Esophagus muscularis mucosa (tissue), 4 donors: ENCODE measurements at regions not wholly inside any gene's neighbourhood (a gene's known extent, or its start where the extent isn't known, plus 50 kb on each side); places are given as distances from the start of the nearest gene placed in this dataset.

Experiments
- DNase-seq: peaks from one replicate; pipeline ENCODE4 v3.0.0-alpha.2; 2017; ENCODE audit errors: extremely low spot score
- H3K27ac ChIP-seq, 4 donors: fragments of 200-600 bp; sonication (generic); replicated peaks in 1 of 4; 1 replicate in 3 of 4; 2 replicates in 1 of 4; pipeline ENCODE4 v1.5.1; 2016 to 2019; ENCODE audit warnings: mild to moderate bottlenecking in 1 of 4
- H3K27me3 ChIP-seq, 4 donors: fragments of 200-600 bp; sonication (generic); one replicate each; pipeline versions ENCODE4 v1.5.1 to v1.6.0; 2016 to 2019
- H3K36me3 ChIP-seq, 4 donors: fragments of 200-600 bp; sonication (generic); one replicate each; pipeline ENCODE4 v1.5.1; 2016 to 2019
- H3K4me1 ChIP-seq, 4 donors: fragments of 200-600 bp; sonication (generic); one replicate each; pipeline ENCODE4 v1.5.1; 2016 to 2019
- H3K4me3 ChIP-seq, 4 donors: fragments of 200-600 bp; sonication (generic); 1 replicate in 2 of 4; 2 replicates in 2 of 4; pipeline ENCODE4 v1.5.1; 2016 to 2019; ENCODE audit warnings: mild to moderate bottlenecking in 4 of 4, moderate library complexity in 1 of 4
- H3K9me3 ChIP-seq, 4 donors: fragments of 200-600 bp; sonication (generic); 1 replicate in 3 of 4; 2 replicates in 1 of 4; pipeline ENCODE4 v1.5.1; 2016 to 2019
- EP300 ChIP-seq: sonication (generic); formaldehyde crosslinking; IDR thresholded peaks from one replicate; pipeline ENCODE4 v1.6.1; 2017; ENCODE audit warnings: antibody characterized with exemption
- POLR2A ChIP-seq: fragments of 450-650 bp; IDR thresholded peaks from one replicate; pipeline ENCODE4 v1.6.1; 2017; ENCODE audit warnings: antibody characterized with exemption, moderate library complexity, mild to moderate bottlenecking, low read depth
- POLR2AphosphoS5 ChIP-seq, 2 donors: sonication (generic); formaldehyde crosslinking; IDR thresholded peaks; one replicate each; pipeline ENCODE4 v1.6.1; 2017; ENCODE audit warnings: antibody characterized with exemption in 2 of 2
- whole genome bisulfite sequencing: methylation state at CpG from one replicate; pipeline ENCODE4 v1.1.5; 2018; 5-methylcytosine and 5-hydroxymethylcytosine counted together
- intact Hi-C: fragments of 100-400 bp; cut with DNase I; formaldehyde crosslinking; loops from one replicate; pipeline ENCODE4 v1.15.1; 2023
- TF ChIP-seq, protein P1 (sequence below), 3 experiments: fragments of 200-600 bp in 2 of 3; fragments of 450-650 bp in 1 of 3; sonication (generic) in 2 of 3; IDR thresholded peaks; one replicate each; pipeline ENCODE4 v1.5.1; 2017 to 2019; ENCODE audit warnings: antibody characterized with exemption in 3 of 3, mild to moderate bottlenecking in 2 of 3, moderate library complexity in 1 of 3

DNA sequence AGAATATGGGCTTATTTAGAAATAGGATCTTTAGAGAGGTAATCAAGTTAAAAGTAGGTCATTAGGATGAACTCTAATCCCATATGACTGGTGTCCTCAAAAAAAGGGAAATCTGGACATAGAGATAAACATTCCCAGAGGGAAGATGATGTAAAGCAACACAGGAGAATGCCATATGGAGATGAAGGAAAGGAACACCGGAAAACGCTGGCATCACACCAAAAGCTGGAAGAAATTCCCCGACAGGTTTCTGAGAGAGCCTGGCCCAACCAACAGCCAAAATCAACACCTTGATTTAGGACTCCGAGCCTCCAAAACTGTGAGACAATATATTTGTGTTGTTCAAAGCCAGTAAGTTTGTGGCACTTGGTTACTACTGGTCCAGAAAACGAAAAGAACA is 296.7 kb downstream of the DSEL start:
- Histone ChIP-seq H3K9me3 (no peaks in the 10 kb centered on the region), H3K36me3 (no peaks in the 10 kb centered on the region), H3K27ac (no peak overlapping the region), H3K4me1 (no peaks in the 10 kb centered on the region), H3K4me3 (no peak overlapping the region), H3K27me3 (peaks cover 0 to 5% (median 0%) of the 10 kb centered on the region in 4 donors)
- TF ChIP-seq POLR2AphosphoS5 (IDR thresholded peaks at IDR 0.05) (no peak), EP300 (no peak), POLR2A (no peak)
- TF ChIP-seq, protein P1, sequence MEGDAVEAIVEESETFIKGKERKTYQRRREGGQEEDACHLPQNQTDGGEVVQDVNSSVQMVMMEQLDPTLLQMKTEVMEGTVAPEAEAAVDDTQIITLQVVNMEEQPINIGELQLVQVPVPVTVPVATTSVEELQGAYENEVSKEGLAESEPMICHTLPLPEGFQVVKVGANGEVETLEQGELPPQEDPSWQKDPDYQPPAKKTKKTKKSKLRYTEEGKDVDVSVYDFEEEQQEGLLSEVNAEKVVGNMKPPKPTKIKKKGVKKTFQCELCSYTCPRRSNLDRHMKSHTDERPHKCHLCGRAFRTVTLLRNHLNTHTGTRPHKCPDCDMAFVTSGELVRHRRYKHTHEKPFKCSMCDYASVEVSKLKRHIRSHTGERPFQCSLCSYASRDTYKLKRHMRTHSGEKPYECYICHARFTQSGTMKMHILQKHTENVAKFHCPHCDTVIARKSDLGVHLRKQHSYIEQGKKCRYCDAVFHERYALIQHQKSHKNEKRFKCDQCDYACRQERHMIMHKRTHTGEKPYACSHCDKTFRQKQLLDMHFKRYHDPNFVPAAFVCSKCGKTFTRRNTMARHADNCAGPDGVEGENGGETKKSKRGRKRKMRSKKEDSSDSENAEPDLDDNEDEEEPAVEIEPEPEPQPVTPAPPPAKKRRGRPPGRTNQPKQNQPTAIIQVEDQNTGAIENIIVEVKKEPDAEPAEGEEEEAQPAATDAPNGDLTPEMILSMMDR (IDR thresholded peaks at IDR 0.05), result no peak
- DNase-seq, result no peak
- intact Hi-C loops, result loop anchor here (5.0 to 10.0 kb wide), 2 partner anchors 295 to 1442 kb away; partner anchors contain the start of gene DSEL
- 75% methylated on average over 5 of the region's 5 CpGs for WGBS

DNA sequence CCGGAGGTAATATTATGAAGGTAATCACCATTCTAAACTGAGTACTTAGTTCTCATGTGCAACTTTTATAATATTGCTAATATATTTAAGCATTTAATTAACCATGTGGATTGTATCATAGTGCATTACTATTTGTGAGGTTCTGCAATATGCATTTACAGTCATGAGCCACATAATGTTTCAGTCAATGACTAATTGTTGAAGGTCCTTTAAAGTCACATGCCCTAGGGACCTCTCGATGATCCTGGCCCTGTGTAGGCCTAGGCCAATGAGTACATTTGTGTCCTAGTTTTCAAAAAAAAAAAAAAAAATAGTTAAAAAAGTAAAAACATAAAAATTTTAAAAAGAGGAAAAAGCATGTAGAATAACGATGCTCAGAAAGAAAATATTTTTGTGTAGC is 298.0 kb downstream of the DSEL start:
- no peaks in the 10 kb centered on the region for H3K36me3 ChIP-seq
- H3K9me3 ChIP-seq, result no peaks in the 10 kb centered on the region
- WGBS, result 89% methylated on average over 3 of the region's 3 CpGs
- H3K4me3 ChIP-seq, result no peak overlapping the region
- no peak for TF ChIP-seq EP300
- TF ChIP-seq, protein P1 (IDR thresholded peaks at IDR 0.05), result no peak
- no peak for TF ChIP-seq POLR2A
- intact Hi-C loops, result loop anchor here (5.0 to 10.0 kb wide), 2 partner anchors 296 to 1444 kb away; partner anchors contain the start of gene DSEL
- H3K27ac ChIP-seq, result no peak overlapping the region
- H3K27me3 ChIP-seq, result peaks cover 0 to 5% (median 0%) of the 10 kb centered on the region in 4 donors
- H3K4me1 ChIP-seq, result no peaks in the 10 kb centered on the region
- DNase-seq, result no peak

DNA sequence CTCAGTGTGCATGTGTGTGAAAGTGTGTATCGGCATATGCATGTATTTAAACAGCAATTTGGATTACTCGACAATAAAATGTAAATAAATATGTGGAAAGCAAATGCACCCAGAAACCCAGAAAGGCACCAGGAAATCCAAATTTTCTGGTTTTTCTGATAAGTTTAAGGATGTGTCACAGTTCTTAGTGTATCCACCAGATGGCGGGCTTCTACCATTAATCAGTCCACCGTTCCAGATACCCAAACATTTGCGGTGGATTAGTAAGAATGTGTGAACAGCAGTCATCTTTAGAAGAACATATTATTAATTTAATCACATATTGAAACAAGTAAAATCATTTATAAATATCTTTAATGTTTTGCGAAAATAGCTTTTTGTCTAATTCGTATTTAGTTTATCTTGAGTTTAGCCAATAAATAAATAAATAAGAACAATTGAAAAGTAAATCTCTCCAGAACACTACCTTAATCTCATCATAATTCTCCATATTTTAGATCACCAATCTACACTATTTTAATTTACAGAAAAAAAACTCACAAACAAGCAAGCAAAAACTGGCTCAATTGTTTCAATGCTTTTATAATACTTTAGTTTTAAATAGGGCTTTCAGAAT is 298.9 kb downstream of the DSEL start:
- H3K27me3 ChIP-seq, result peaks cover 0 to 5% (median 0%) of the 10 kb centered on the region in 4 donors
- no peak overlapping the region for H3K4me3 ChIP-seq
- intact Hi-C loops, result loop anchor here (5.0 to 10.0 kb wide), 2 partner anchors 297 to 1445 kb away; partner anchors contain the start of gene DSEL
- no peaks in the 10 kb centered on the region for H3K36me3 ChIP-seq
- DNase-seq, result no peak
- H3K9me3 ChIP-seq, result no peaks in the 10 kb centered on the region
- 5% methylated on average over 7 of the region's 7 CpGs for WGBS
- no peak overlapping the region for H3K27ac ChIP-seq
- no peaks in the 10 kb centered on the region for H3K4me1 ChIP-seq
- TF ChIP-seq, protein P1 (IDR thresholded peaks at IDR 0.05), result peak; percentile 72 to 84 (median 83)
- no peak for TF ChIP-seq EP300
- TF ChIP-seq POLR2AphosphoS5 (IDR thresholded peaks at IDR 0.05), result no peak
- no peak for TF ChIP-seq POLR2A

DNA sequence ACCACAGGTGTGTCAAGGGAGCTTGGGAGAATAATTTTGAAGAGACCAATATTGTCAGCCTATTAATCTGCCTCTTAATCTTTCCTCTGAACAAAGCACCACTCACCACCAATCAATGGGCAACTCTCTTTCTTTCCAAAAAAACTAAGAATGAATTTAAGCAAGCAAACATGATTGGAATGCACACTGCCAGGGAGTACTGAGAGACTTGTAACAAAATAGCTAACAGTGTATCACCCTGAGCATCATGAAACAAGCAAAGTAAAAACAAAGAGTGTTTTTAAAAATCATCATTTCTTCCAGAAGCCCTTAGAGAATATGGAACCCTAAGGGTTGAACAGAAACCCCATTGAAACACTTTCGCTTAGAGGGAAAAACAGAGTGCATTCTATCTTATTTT is 299.7 kb downstream of the DSEL start:
- WGBS, result 88% methylated on average over 1 of the region's 1 CpG
- TF ChIP-seq EP300 (no peak), POLR2AphosphoS5 (IDR thresholded peaks at IDR 0.05) (no peak), POLR2A (no peak)
- TF ChIP-seq, protein P1 (IDR thresholded peaks at IDR 0.05), result no peak

More for the DNA sequence above, 299.7 kb downstream of the DSEL start:
- Histone ChIP-seq H3K27me3 (peaks cover 0 to 5% (median 0%) of the 10 kb centered on the region in 4 donors), H3K4me3 (no peak overlapping the region), H3K9me3 (no peaks in the 10 kb centered on the region), H3K4me1 (no peaks in the 10 kb centered on the region), H3K36me3 (no peaks in the 10 kb centered on the region), H3K27ac (no peak overlapping the region)
- no peak for DNase-seq
- intact Hi-C loops, result loop anchor here (5.0 to 10.0 kb wide), 2 partner anchors 298 to 1445 kb away; partner anchors contain the start of gene DSEL
